ENCODE measurements at regions not wholly inside any gene's neighbourhood (a gene's known extent, or its start where the extent isn't known, plus 50 kb on each side); places are given as distances from the start of the nearest gene placed in this dataset.

DNA sequence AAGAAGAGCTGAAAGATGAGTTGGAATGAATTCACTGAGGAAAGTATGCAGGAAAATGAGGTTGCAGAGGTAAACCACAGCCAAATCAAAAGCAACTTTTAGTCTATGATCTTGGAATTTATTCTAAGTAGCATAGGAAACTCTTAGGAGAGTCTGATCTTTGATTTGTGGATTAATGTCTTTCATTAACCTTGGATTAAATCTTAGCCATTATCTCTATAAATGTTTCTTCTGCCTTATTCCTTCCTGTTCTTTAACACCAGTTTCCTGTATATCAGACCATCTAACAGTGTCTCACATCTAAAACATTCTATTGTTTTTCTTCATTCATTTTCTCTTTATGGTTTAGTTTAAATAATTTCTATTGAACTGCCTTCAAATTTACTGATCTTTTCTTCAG is 187.2 kb upstream of the ANKRD55 start:
- Histone ChIP-seq H3K36me3 (ENCODE audit: insufficient read depth, low read length) (no peaks in the 10 kb centered on the region), H3K27ac (ENCODE audit: low read length) (no peak overlapping the region), H3K79me2 (replicated peaks; ENCODE audit: insufficient read depth, low read length) (no peaks in the 10 kb centered on the region), H3K4me2 (ENCODE audit: low read length) (no peak overlapping the region), H3K4me3 (ENCODE audit: low read length) (no peak overlapping the region), H3F3A (ENCODE audit: insufficient read depth, low read length, poor library complexity, severe bottlenecking) (no peaks in the 10 kb centered on the region), H3K9me3 (ENCODE audit: low read length) (no peaks in the 10 kb centered on the region), H3K9ac (ENCODE audit: low read length) (no peak overlapping the region), H3K27me3 (ENCODE audit: insufficient read depth, low read depth, low read length) (no peaks in the 10 kb centered on the region), H4K20me1 (ENCODE audit: insufficient read depth) (no peaks in the 10 kb centered on the region), H2AFZ (ENCODE audit: low read depth, low read length) (no peak overlapping the region), H3K9me2 (ENCODE audit: insufficient read depth, low read length) (no peaks in the 10 kb centered on the region)
- no peak for TF ChIP-seq POLR2AphosphoS5 (IDR thresholded peaks at IDR 0.05)
- no peak for TF ChIP-seq TAF1 (IDR thresholded peaks at IDR 0.05; ENCODE audit: low read depth)
- TF ChIP-seq, protein P1, sequence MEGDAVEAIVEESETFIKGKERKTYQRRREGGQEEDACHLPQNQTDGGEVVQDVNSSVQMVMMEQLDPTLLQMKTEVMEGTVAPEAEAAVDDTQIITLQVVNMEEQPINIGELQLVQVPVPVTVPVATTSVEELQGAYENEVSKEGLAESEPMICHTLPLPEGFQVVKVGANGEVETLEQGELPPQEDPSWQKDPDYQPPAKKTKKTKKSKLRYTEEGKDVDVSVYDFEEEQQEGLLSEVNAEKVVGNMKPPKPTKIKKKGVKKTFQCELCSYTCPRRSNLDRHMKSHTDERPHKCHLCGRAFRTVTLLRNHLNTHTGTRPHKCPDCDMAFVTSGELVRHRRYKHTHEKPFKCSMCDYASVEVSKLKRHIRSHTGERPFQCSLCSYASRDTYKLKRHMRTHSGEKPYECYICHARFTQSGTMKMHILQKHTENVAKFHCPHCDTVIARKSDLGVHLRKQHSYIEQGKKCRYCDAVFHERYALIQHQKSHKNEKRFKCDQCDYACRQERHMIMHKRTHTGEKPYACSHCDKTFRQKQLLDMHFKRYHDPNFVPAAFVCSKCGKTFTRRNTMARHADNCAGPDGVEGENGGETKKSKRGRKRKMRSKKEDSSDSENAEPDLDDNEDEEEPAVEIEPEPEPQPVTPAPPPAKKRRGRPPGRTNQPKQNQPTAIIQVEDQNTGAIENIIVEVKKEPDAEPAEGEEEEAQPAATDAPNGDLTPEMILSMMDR (IDR thresholded peaks at IDR 0.05; ENCODE audit: poor library complexity, severe bottlenecking) = no peak
- TF ChIP-seq RAD21 (conservative IDR thresholded peaks at IDR 0.05) = no peak
- TF ChIP-seq, protein P2, sequence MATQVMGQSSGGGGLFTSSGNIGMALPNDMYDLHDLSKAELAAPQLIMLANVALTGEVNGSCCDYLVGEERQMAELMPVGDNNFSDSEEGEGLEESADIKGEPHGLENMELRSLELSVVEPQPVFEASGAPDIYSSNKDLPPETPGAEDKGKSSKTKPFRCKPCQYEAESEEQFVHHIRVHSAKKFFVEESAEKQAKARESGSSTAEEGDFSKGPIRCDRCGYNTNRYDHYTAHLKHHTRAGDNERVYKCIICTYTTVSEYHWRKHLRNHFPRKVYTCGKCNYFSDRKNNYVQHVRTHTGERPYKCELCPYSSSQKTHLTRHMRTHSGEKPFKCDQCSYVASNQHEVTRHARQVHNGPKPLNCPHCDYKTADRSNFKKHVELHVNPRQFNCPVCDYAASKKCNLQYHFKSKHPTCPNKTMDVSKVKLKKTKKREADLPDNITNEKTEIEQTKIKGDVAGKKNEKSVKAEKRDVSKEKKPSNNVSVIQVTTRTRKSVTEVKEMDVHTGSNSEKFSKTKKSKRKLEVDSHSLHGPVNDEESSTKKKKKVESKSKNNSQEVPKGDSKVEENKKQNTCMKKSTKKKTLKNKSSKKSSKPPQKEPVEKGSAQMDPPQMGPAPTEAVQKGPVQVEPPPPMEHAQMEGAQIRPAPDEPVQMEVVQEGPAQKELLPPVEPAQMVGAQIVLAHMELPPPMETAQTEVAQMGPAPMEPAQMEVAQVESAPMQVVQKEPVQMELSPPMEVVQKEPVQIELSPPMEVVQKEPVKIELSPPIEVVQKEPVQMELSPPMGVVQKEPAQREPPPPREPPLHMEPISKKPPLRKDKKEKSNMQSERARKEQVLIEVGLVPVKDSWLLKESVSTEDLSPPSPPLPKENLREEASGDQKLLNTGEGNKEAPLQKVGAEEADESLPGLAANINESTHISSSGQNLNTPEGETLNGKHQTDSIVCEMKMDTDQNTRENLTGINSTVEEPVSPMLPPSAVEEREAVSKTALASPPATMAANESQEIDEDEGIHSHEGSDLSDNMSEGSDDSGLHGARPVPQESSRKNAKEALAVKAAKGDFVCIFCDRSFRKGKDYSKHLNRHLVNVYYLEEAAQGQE (IDR thresholded peaks at IDR 0.05; ENCODE audit: borderline replicate concordance) = no peak
- no peak for TF ChIP-seq EP300 (conservative IDR thresholded peaks at IDR 0.05; ENCODE audit: poor library complexity, severe bottlenecking)
- no peak for TF ChIP-seq SMC3 (conservative IDR thresholded peaks at IDR 0.05; ENCODE audit: poor library complexity)
- no peak for TF ChIP-seq EZH2 (IDR thresholded peaks at IDR 0.05; ENCODE audit: borderline replicate concordance, insufficient read depth, low read length, poor library complexity, severe bottlenecking)
- TF ChIP-seq MXI1 (conservative IDR thresholded peaks at IDR 0.05; ENCODE audit: poor library complexity, severe bottlenecking) = no peak

DNA sequence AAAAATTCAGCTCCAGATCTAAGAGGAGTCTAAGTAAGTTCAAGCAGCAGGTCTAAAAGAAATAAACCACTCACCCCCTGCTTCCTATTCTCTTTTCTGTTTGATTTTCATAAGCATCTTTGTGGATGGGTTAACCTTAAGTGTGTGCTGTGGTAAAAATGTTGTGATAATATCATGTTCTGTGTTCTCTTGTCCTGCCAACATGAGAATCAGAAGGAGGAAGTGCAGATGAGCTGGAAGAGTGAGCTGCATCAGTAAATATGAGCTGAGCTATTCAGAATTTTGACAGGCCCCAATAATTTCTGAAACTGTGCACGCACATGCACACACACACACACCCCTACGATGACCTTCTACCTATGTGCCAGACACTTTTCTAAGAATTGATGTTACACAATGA is 186.5 kb upstream of the ANKRD55 start:
- H3K36me3 ChIP-seq (ENCODE audit: insufficient read depth, low read length) = no peaks in the 10 kb centered on the region
- no peaks in the 10 kb centered on the region for H3K9me3 ChIP-seq (ENCODE audit: low read length)
- no peak overlapping the region for H3K9ac ChIP-seq (ENCODE audit: low read length)
- H3K4me3 ChIP-seq (ENCODE audit: low read length) = no peak overlapping the region
- no peaks in the 10 kb centered on the region for H3F3A ChIP-seq (ENCODE audit: insufficient read depth, low read length, poor library complexity, severe bottlenecking)
- no peaks in the 10 kb centered on the region for H3K9me2 ChIP-seq (ENCODE audit: insufficient read depth, low read length)
- no peaks in the 10 kb centered on the region for H4K20me1 ChIP-seq (ENCODE audit: insufficient read depth)
- H3K79me2 ChIP-seq (replicated peaks; ENCODE audit: insufficient read depth, low read length) = no peaks in the 10 kb centered on the region
- no peaks in the 10 kb centered on the region for H3K27me3 ChIP-seq (ENCODE audit: insufficient read depth, low read depth, low read length)
- TF ChIP-seq EZH2 (IDR thresholded peaks at IDR 0.05; ENCODE audit: borderline replicate concordance, insufficient read depth, low read length, poor library complexity, severe bottlenecking) (no peak), MXI1 (conservative IDR thresholded peaks at IDR 0.05; ENCODE audit: poor library complexity, severe bottlenecking) (no peak), RAD21 (conservative IDR thresholded peaks at IDR 0.05) (no peak), POLR2AphosphoS5 (IDR thresholded peaks at IDR 0.05) (no peak), TAF1 (IDR thresholded peaks at IDR 0.05; ENCODE audit: low read depth) (no peak), EP300 (conservative IDR thresholded peaks at IDR 0.05; ENCODE audit: poor library complexity, severe bottlenecking) (no peak), SMC3 (conservative IDR thresholded peaks at IDR 0.05; ENCODE audit: poor library complexity) (no peak)
- TF ChIP-seq, protein P2 (IDR thresholded peaks at IDR 0.05; ENCODE audit: borderline replicate concordance) = no peak
- TF ChIP-seq, protein P1 (IDR thresholded peaks at IDR 0.05; ENCODE audit: poor library complexity, severe bottlenecking) = no peak
- no peak overlapping the region for H2AFZ ChIP-seq (ENCODE audit: low read depth, low read length)
- H3K4me2 ChIP-seq (ENCODE audit: low read length) = no peak overlapping the region
- no peak overlapping the region for H3K27ac ChIP-seq (ENCODE audit: low read length)
